Memory B cell (primary cell): ENCODE measurements at regions not wholly inside any gene's neighbourhood (a gene's known extent, or its start where the extent isn't known, plus 50 kb on each side); places are given as distances from the start of the nearest gene placed in this dataset.

Experiments
- ATAC-seq: fragments of 150-1000 bp; cut with Tn5 transposase; 2 replicates; pipeline ENCODE4 v1.10.0; 2021; ENCODE audit warnings: low read depth, mild to moderate bottlenecking, moderate library complexity
- DNase-seq, 2 donors: peaks; one replicate each; pipeline ENCODE4 v3.0.0; 2022; ENCODE audit warnings: low spot score in 2 of 2
- H3K27ac Mint-ChIP-seq: one replicate; pipeline ENCODE4 v1.8.0; 2022; ENCODE audit warnings: mild to moderate bottlenecking, moderate library complexity, mixed read lengths
- H3K27me3 Mint-ChIP-seq: one replicate; pipeline ENCODE4 v1.8.0; 2022; ENCODE audit warnings: mixed read lengths
- H3K36me3 Mint-ChIP-seq: one replicate; pipeline ENCODE4 v1.8.0; 2022; ENCODE audit warnings: mild to moderate bottlenecking, mixed read lengths
- H3K4me1 Mint-ChIP-seq: one replicate; pipeline ENCODE4 v1.8.0; 2022; ENCODE audit warnings: mixed read lengths
- H3K4me3 Mint-ChIP-seq: one replicate; pipeline ENCODE4 v1.8.0; 2022; ENCODE audit warnings: mild to moderate bottlenecking, moderate library complexity, mixed read lengths
- H3K9me3 Mint-ChIP-seq: one replicate; pipeline ENCODE4 v1.8.0; 2022; ENCODE audit warnings: mixed read lengths

- Mint-ChIP-seq H3K27me3 (peaks cover 1% of the 10 kb centered on the region), H3K4me3 (no peak overlapping the region), H3K4me1 (no peaks in the 10 kb centered on the region), H3K27ac (no peak overlapping the region), H3K36me3 (no peaks in the 10 kb centered on the region), H3K9me3 (no peaks in the 10 kb centered on the region)
- DNase-seq (no peak), ATAC-seq (no peak)
Measured at GRCh38 chr2:71891719-71892422, 255.8 kb downstream of the CYP26B1 start.

GRCh38 chr2:71891155-71891554 lies 256.5 kb downstream of the CYP26B1 start:
- Mint-ChIP-seq H3K27me3 (peaks cover 1% of the 10 kb centered on the region), H3K27ac (no peak overlapping the region), H3K4me1 (no peaks in the 10 kb centered on the region), H3K4me3 (no peak overlapping the region), H3K36me3 (no peaks in the 10 kb centered on the region), H3K9me3 (peaks cover 5% of the 10 kb centered on the region)
- ATAC-seq (no peak), DNase-seq (no peak)

DNA sequence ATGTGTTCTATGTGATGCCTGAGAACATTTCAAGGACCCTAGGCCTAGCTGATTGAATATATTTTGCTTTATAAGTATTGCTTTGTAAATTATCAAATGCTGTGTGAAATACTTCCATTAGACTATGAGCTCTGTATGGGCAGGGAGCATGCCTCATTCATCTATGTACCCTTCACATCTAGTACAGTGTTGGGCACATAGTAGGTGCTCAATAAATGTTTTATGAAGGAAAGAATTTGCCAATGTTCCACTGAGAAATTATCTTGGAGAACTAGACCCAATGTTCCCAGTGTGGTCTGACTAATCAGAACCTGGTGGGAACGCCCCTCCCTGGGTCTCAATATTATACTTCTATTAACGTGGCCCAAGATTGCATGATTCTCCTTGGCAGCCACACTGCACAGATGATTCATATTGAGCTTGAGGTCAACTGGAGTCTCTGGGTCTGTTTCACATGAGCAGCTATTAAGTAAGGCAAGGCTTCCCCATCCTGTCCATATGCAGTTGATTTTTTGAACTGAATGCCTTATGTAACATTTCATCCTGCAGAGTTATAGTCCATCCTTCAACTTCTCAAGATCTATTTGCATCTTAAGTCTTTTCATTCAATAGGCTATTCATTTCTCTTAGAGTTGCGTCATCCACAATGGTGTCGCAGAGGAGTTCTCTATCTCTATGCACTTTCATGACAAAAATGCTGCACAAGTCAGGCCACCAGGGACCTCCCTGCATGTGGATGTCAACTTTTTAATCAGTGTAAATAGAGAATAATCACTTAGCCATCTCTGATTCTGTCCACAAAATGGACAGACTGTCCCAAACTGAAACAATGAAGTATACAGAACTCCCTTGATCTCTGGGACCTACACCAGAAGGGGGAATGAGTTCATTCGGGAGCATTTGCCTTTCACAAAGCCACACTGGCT lies 257.6 kb downstream of the CYP26B1 start:
- DNase-seq (no peak), ATAC-seq (no peak)
- Mint-ChIP-seq H3K27ac (no peak overlapping the region), H3K4me3 (no peak overlapping the region), H3K4me1 (no peaks in the 10 kb centered on the region), H3K36me3 (no peaks in the 10 kb centered on the region), H3K27me3 (peaks cover 3% of the 10 kb centered on the region), H3K9me3 (peaks cover 5% of the 10 kb centered on the region)

DNA sequence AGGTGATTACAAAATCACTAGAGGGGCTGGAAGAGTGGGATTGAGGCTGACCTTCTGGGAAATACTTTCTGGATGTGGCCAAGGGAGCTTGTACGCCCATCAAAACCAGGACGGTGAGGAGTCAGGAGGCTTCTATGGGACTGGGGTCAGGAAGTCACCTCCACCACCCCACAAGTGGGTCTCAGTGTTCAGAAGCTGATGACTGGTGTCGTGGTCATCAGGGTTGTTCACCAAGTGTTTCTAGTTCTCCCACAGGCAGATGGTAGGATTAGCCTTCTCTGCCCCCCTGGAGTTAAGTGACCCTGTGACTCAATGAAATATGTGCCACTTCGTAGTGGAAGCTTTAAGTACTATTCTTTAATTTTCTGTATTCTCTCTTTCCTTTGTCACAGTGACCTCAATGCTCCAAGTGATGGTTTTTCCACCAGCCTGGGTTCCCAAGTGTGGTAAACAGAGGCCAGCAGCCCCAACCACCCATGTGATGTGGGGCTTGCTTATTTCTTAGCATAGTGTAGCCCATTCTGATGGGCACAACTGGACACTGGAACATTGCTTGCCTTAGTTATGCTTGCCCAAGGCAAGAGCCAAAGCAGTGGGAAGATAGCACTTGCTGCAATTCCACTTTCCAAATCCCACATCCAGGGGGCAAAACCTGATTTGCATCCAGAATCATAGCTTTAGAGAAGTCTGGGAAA lies 258.8 kb downstream of the CYP26B1 start:
- ATAC-seq = no peak
- Mint-ChIP-seq H3K27ac (no peak overlapping the region), H3K9me3 (peaks cover 5% of the 10 kb centered on the region), H3K4me3 (no peak overlapping the region), H3K27me3 (peaks cover 3% of the 10 kb centered on the region), H3K36me3 (no peaks in the 10 kb centered on the region), H3K4me1 (no peaks in the 10 kb centered on the region)
- no peak for DNase-seq

- DNase-seq = no peak
- no peak for ATAC-seq
- Mint-ChIP-seq H3K27ac (no peak overlapping the region), H3K36me3 (no peaks in the 10 kb centered on the region), H3K9me3 (peaks cover 5% of the 10 kb centered on the region), H3K27me3 (peaks cover 3% of the 10 kb centered on the region), H3K4me3 (no peak overlapping the region), H3K4me1 (no peaks in the 10 kb centered on the region)
Measured at GRCh38 chr2:71887196-71887595, 260.5 kb downstream of the CYP26B1 start.

- no peaks in the 10 kb centered on the region for H3K36me3 Mint-ChIP-seq
- DNase-seq = no peak
- no peak overlapping the region for H3K4me3 Mint-ChIP-seq
- no peak overlapping the region for H3K27ac Mint-ChIP-seq
- peaks cover 5% of the 10 kb centered on the region for H3K9me3 Mint-ChIP-seq
- H3K4me1 Mint-ChIP-seq = no peaks in the 10 kb centered on the region
- no peak for ATAC-seq
- peaks cover 3% of the 10 kb centered on the region for H3K27me3 Mint-ChIP-seq
Measured at GRCh38 chr2:71886241-71886640, 261.4 kb downstream of the CYP26B1 start.

GRCh38 chr2:71884303-71885042 lies 263.2 kb downstream of the CYP26B1 start:
- no peak for DNase-seq
- peaks cover 5% of the 10 kb centered on the region for H3K9me3 Mint-ChIP-seq

DNA sequence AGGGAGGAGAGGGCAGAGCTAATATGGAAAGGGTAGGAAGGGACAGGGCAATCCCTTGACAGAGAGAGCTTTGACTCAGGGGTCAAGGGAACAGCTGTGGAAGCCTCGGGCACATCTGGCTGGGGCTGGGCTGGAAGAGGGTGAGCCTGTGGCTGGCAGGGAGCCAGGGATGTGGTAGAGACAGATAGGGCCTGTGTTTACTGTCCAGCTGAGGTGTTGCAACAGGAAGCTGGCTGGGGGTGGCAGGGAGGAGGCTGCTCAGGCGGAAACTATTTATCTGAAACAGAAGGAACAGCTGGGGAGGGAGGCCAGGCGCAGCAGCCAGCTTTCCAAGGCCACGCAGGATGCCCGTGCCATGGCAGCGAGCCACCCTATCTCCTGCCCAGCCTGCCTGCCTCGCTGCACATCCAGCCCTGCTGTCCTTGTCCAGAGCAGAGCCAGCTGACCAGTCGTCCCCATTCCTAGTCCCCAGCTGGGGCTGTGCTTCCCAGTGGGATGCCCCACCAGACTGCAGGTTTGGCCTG lies 264.7 kb downstream of the CYP26B1 start:
- DNase-seq (no peak), ATAC-seq (no peak)
- Mint-ChIP-seq H3K27ac (no peak overlapping the region), H3K27me3 (peaks cover 3% of the 10 kb centered on the region), H3K4me1 (no peaks in the 10 kb centered on the region), H3K9me3 (peaks cover 5% of the 10 kb centered on the region), H3K36me3 (no peaks in the 10 kb centered on the region), H3K4me3 (no peak overlapping the region)

More at GRCh38 chr2:71884303-71885042, 263.2 kb downstream of the CYP26B1 start:
- peaks cover 3% of the 10 kb centered on the region for H3K27me3 Mint-ChIP-seq
- no peaks in the 10 kb centered on the region for H3K36me3 Mint-ChIP-seq
- no peak overlapping the region for H3K27ac Mint-ChIP-seq
- H3K4me1 Mint-ChIP-seq = no peaks in the 10 kb centered on the region
- H3K4me3 Mint-ChIP-seq = no peak overlapping the region
- no peak for ATAC-seq

DNA sequence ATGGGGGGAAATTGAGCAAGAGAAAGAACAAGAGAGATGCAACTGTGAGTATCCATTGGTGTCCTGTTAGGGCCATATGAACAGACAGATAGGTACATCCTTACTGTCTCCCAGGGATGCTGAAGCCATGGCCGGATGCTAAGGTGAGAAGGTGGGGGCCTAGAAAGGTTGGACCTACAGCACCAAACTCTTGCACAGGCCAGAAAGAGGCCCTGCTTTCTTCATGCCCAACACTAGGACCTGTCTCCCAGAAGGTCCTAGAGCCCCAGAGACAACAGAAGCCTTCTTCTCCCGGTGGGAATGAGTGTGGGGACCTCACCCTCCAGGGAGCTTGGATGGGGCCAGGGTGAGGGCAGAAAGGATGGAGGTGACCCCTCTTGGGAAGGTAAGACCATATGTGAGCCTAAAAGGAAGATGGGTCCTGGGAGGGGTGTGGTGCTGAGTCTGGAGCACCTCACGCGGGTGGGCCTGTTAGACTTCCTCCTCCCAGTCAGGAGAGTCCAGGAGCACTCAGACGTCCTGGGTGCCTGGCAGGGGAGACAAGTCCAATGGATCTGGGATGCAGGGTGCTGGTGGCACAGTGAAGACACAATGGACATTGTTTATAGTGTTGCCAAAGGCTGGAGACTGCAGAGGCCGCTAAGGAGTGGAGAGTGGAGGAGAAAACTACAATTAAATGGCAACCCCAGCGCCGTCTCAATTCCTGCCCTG lies 265.3 kb downstream of the CYP26B1 start:
- H3K36me3 Mint-ChIP-seq = no peaks in the 10 kb centered on the region
- H3K4me3 Mint-ChIP-seq = no peak overlapping the region
- H3K27me3 Mint-ChIP-seq = peaks cover 3% of the 10 kb centered on the region
- no peak for ATAC-seq
- H3K9me3 Mint-ChIP-seq = peaks cover 5% of the 10 kb centered on the region
- H3K27ac Mint-ChIP-seq = no peak overlapping the region
- H3K4me1 Mint-ChIP-seq = no peaks in the 10 kb centered on the region
- no peak for DNase-seq

- DNase-seq (no peak), ATAC-seq (no peak)
- no peaks in the 10 kb centered on the region for H3K36me3 Mint-ChIP-seq
- peaks cover 3% of the 10 kb centered on the region for H3K27me3 Mint-ChIP-seq
- no peak overlapping the region for H3K4me3 Mint-ChIP-seq
- H3K9me3 Mint-ChIP-seq = no peaks in the 10 kb centered on the region
- H3K27ac Mint-ChIP-seq = no peak overlapping the region
- no peaks in the 10 kb centered on the region for H3K4me1 Mint-ChIP-seq
Measured at GRCh38 chr2:71880846-71881610, 266.6 kb downstream of the CYP26B1 start.

DNA sequence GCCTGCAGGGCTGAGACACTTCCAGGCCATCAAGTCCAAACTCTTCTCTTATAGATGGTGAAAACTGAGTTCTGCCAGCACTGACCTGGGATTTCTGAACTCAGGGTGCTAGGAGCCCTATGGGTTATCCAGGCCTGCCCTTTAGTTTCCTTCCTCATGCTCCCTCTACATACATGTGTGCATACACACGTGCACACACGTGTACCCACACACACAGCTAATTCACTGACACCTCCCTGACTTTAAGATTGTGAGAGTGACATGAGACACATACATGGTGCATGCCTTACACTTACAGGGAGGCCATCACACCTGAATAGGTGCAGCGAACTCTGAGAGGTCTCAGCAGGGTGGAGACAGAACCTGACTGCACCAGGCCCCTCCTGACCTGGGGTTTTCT lies 267.4 kb downstream of the CYP26B1 start:
- DNase-seq = no peak

DNA sequence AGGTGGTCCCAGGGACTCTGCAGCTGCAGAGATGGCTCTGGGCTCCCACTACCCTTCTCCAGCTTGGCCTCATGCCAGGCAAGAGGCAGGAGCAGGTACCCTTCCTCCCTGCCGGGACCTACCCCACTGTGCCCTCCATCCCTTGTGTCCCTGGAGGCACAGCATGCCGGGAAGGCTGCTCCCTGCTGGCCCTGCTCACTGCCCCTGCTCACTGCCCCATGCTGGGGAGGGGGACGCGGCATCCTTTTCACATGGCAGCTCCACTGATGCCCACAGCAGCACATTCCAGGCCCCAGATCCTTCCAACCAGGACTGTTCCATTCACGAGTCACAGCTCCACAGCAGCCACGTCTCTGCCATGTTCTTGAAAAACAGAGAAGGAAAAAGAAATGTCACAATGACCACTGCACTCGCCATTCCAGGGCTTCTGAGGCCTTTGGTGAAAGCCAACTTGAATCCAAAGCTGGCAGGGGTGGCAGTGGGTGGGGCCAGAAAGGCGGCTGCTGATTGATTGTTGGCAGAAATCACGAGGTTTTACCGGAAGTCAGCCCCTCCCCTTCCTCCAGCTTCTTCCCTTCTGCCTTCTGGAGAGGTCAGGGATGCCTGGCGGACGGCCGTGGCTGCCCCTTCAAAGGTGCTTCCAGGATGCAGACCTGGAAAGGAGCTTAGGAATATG lies 268.0 kb downstream of the CYP26B1 start:
- Mint-ChIP-seq H3K27ac (no peak overlapping the region), H3K9me3 (no peaks in the 10 kb centered on the region), H3K4me3 (no peak overlapping the region), H3K27me3 (peaks cover 3% of the 10 kb centered on the region), H3K4me1 (no peaks in the 10 kb centered on the region), H3K36me3 (no peaks in the 10 kb centered on the region)
- DNase-seq (no peak), ATAC-seq (no peak)

More for the DNA sequence above, 267.4 kb downstream of the CYP26B1 start:
- ATAC-seq = no peak
- no peak overlapping the region for H3K27ac Mint-ChIP-seq
- H3K36me3 Mint-ChIP-seq = no peaks in the 10 kb centered on the region
- H3K9me3 Mint-ChIP-seq = no peaks in the 10 kb centered on the region
- no peaks in the 10 kb centered on the region for H3K4me1 Mint-ChIP-seq
- H3K27me3 Mint-ChIP-seq = peaks cover 5% of the 10 kb centered on the region
- H3K4me3 Mint-ChIP-seq = no peak overlapping the region
